GM10248 (cell line): ENCODE measurements at regions not wholly inside any gene's neighbourhood (a gene's known extent, or its start where the extent isn't known, plus 50 kb on each side); places are given as distances from the start of the nearest gene placed in this dataset.

Source experiments
- CTCF ChIA-PET: fragments of 300-600 bp; sonication (Branson Sonifier 250); formaldehyde crosslinking; extraction: SDS; loops from one replicate; lab custom pipeline; 2021; ENCODE audit warnings: antibody characterized with exemption; lab: Yijun Ruan, JAX
- POLR2A ChIA-PET: fragments of 350-650 bp; sonication (Branson Sonifier 250); formaldehyde crosslinking; extraction: SDS; loops from one replicate; lab custom pipeline; 2020; ENCODE audit warnings: antibody characterized with exemption; lab: Yijun Ruan, JAX
- DNase-seq: peaks from one replicate; pipeline ENCODE4 v3.0.0; 2012; ENCODE audit errors: extremely low spot score
- CTCF ChIP-seq: IDR thresholded peaks from 2 replicates; pipeline ENCODE4 v1.5.1; 2012; ENCODE audit warnings: mild to moderate bottlenecking, low read depth; ENCODE audit errors: extremely low read depth, missing control alignments, control extremely low read depth

- CTCF ChIA-PET, result interaction anchor here (1.5 kb wide), 1 partner anchor 13 kb away, joined by 3 read pairs; no protein-coding TSS in a partner anchor
- no peak for DNase-seq
- POLR2A ChIA-PET, result no interaction called here
- no peak for TF ChIP-seq CTCF
These were observed 179.0 kb downstream of the CEP135 start for GRCh38 chr4:56127716-56128115.

- ChIA-PET POLR2A (no interaction called here), CTCF (no interaction called here)
- DNase-seq, result no peak
- TF ChIP-seq CTCF, result no peak
These were observed 174.8 kb downstream of the CEP135 start for GRCh38 chr4:56123547-56123946.

- CTCF ChIA-PET, result no interaction called here
- TF ChIP-seq CTCF, result no peak
- POLR2A ChIA-PET, result no interaction called here
- no peak for DNase-seq
These were observed 174.3 kb downstream of the CEP135 start for GRCh38 chr4:56123051-56123450.

- ChIA-PET CTCF (no interaction called here), POLR2A (no interaction called here)
- TF ChIP-seq CTCF, result no peak
- no peak for DNase-seq
These were observed 170.1 kb downstream of the CEP135 start for GRCh38 chr4:56118845-56119244.

- ChIA-PET CTCF (no interaction called here), POLR2A (no interaction called here)
- no peak for TF ChIP-seq CTCF
- no peak for DNase-seq
These were observed 169.3 kb downstream of the CEP135 start for GRCh38 chr4:56118055-56118454.

GRCh38 chr4:56115898-56116297 lies 167.2 kb downstream of the CEP135 start:
- CTCF ChIA-PET, result interaction anchor here (1.1 kb wide), 1 partner anchor 9 kb away, joined by 4 read pairs; no protein-coding TSS in a partner anchor
- no peak for TF ChIP-seq CTCF
- DNase-seq, result no peak
- POLR2A ChIA-PET, result no interaction called here

- POLR2A ChIA-PET, result no interaction called here
- no peak for TF ChIP-seq CTCF
- no peak for DNase-seq
- CTCF ChIA-PET, result interaction anchor here (1.2 kb wide), 1 partner anchor 18 kb away, joined by 3 read pairs; no protein-coding TSS in a partner anchor
These were observed 163.6 kb downstream of the CEP135 start for GRCh38 chr4:56112377-56112776.
